ENCODE measurements at regions not wholly inside any gene's neighbourhood (a gene's known extent, or its start where the extent isn't known, plus 50 kb on each side); places are given as distances from the start of the nearest gene placed in this dataset.

- TF ChIP-seq, protein P1, sequence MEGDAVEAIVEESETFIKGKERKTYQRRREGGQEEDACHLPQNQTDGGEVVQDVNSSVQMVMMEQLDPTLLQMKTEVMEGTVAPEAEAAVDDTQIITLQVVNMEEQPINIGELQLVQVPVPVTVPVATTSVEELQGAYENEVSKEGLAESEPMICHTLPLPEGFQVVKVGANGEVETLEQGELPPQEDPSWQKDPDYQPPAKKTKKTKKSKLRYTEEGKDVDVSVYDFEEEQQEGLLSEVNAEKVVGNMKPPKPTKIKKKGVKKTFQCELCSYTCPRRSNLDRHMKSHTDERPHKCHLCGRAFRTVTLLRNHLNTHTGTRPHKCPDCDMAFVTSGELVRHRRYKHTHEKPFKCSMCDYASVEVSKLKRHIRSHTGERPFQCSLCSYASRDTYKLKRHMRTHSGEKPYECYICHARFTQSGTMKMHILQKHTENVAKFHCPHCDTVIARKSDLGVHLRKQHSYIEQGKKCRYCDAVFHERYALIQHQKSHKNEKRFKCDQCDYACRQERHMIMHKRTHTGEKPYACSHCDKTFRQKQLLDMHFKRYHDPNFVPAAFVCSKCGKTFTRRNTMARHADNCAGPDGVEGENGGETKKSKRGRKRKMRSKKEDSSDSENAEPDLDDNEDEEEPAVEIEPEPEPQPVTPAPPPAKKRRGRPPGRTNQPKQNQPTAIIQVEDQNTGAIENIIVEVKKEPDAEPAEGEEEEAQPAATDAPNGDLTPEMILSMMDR (IDR thresholded peaks at IDR 0.05; ENCODE audit: insufficient read depth, low read length, poor library complexity, severe bottlenecking), result no peak
- no peak for TF ChIP-seq EZH2phosphoT487 (conservative IDR thresholded peaks at IDR 0.05; ENCODE audit: low read length)
These were observed 150.8 kb upstream of the ARHGAP28 start for GRCh38 chr18:6578686-6579085.

Measured in SU-DHL-6 (cell line).